ENCODE measurements at regions not wholly inside any gene's neighbourhood (a gene's known extent, or its start where the extent isn't known, plus 50 kb on each side); places are given as distances from the start of the nearest gene placed in this dataset.

DNA sequence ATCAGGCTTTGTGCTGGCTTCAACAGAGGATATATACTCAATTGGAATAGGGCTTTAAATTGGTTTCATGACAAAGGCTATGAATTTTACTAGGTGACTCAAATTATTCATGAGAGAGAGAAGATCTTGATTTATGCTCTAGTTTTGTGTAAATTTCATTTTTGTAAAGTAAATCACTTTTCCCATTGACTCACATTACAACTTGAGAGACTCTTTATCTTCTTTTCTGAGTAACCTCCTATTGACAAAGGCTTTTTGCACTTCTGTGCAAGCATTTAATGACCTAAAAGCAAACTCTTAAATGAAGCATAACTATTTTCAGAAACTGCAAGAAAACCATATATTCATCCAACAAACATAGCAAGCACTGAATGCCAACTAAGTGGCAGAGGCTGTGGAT lies 98.5 kb upstream of the RHOBTB1 start:
- TF ChIP-seq EP300 (IDR thresholded peaks at IDR 0.05) (no peak), POLR2A (IDR thresholded peaks at IDR 0.05) (no peak)
- TF ChIP-seq, protein P1, sequence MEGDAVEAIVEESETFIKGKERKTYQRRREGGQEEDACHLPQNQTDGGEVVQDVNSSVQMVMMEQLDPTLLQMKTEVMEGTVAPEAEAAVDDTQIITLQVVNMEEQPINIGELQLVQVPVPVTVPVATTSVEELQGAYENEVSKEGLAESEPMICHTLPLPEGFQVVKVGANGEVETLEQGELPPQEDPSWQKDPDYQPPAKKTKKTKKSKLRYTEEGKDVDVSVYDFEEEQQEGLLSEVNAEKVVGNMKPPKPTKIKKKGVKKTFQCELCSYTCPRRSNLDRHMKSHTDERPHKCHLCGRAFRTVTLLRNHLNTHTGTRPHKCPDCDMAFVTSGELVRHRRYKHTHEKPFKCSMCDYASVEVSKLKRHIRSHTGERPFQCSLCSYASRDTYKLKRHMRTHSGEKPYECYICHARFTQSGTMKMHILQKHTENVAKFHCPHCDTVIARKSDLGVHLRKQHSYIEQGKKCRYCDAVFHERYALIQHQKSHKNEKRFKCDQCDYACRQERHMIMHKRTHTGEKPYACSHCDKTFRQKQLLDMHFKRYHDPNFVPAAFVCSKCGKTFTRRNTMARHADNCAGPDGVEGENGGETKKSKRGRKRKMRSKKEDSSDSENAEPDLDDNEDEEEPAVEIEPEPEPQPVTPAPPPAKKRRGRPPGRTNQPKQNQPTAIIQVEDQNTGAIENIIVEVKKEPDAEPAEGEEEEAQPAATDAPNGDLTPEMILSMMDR (IDR thresholded peaks at IDR 0.05): no peak

Data from suprapubic skin (tissue), 3 donors.